Muscle of back (tissue), 3 donors: ENCODE measurements at regions not wholly inside any gene's neighbourhood (a gene's known extent, or its start where the extent isn't known, plus 50 kb on each side); places are given as distances from the start of the nearest gene placed in this dataset.
"Not testable (repeated sequence)": the region's sequence is repeated elsewhere in the genome, so short reads cannot be mapped to it uniquely, and the experiment has no call there.

Experiments
- DNase-seq, 3 donors: peaks; one replicate each; pipeline versions ENCODE4 v3.0.0 to v3.0.0-alpha.2; 2013

- peak; percentile 15 to 32 (median 31) for DNase-seq
Observed at GRCh38 chr10:108970016-108970415, 953.3 kb downstream of the XPNPEP1 start.

- DNase-seq = no peak
Observed at GRCh38 chr10:108966411-108966810, 956.9 kb downstream of the XPNPEP1 start.

GRCh38 chr10:108966005-108966404 is 957.3 kb downstream of the XPNPEP1 start:
- DNase-seq = no peak

- DNase-seq = no peak
Observed at GRCh38 chr10:108962172-108962571, 961.1 kb downstream of the XPNPEP1 start.

- DNase-seq = peak in 2 of 3 donors; percentile 2 to 3
Observed at GRCh38 chr10:108957681-108958080, 965.6 kb downstream of the XPNPEP1 start.

GRCh38 chr10:108956149-108956548 is 967.2 kb downstream of the XPNPEP1 start:
- no peak for DNase-seq

- DNase-seq = not testable (repeated sequence)
Observed at GRCh38 chr10:108920029-108920428, 1003.3 kb downstream of the XPNPEP1 start.

- no peak for DNase-seq
Observed at GRCh38 chr10:108913300-108913699, 1010.0 kb downstream of the XPNPEP1 start.

GRCh38 chr10:108911814-108912541 is 1011.3 kb downstream of the XPNPEP1 start:
- DNase-seq = peak; percentile 40 to 56 (median 47)

- no peak for DNase-seq
Observed at GRCh38 chr10:108908096-108908495, 1015.2 kb downstream of the XPNPEP1 start.

GRCh38 chr10:108905821-108906220 is 1017.5 kb downstream of the XPNPEP1 start:
- DNase-seq = no peak

GRCh38 chr10:108905171-108905570 is 1018.1 kb downstream of the XPNPEP1 start:
- DNase-seq = no peak

GRCh38 chr10:108904163-108904838 is 1019.0 kb downstream of the XPNPEP1 start:
- DNase-seq = no peak

GRCh38 chr10:108902619-108903285 is 1020.6 kb downstream of the XPNPEP1 start:
- DNase-seq = peak in 1 of 3 donors; percentile 20

- DNase-seq = peak in 1 of 3 donors; percentile 20
Observed at GRCh38 chr10:108901781-108902618, 1021.3 kb downstream of the XPNPEP1 start.

GRCh38 chr10:108899670-108900069 is 1023.6 kb downstream of the XPNPEP1 start:
- DNase-seq = no peak

- DNase-seq = no peak
Observed at GRCh38 chr10:108894402-108895301, 1028.7 kb downstream of the XPNPEP1 start.

- peak in 1 of 3 donors; percentile 7 for DNase-seq
Observed at GRCh38 chr10:108877095-108877561, 1046.2 kb downstream of the XPNPEP1 start.

GRCh38 chr10:108872854-108873253 is 1050.5 kb downstream of the XPNPEP1 start:
- DNase-seq = no peak

- DNase-seq = no peak
Observed at GRCh38 chr10:108868881-108869280, 1054.4 kb downstream of the XPNPEP1 start.
